Left renal pelvis (tissue), 4 donors: ENCODE measurements at regions not wholly inside any gene's neighbourhood (a gene's known extent, or its start where the extent isn't known, plus 50 kb on each side); places are given as distances from the start of the nearest gene placed in this dataset.
"Not testable (repeated sequence)": the region's sequence is repeated elsewhere in the genome, so short reads cannot be mapped to it uniquely, and the experiment has no call there.

ENCODE experiments used
- DNase-seq, 4 donors: peaks; one replicate each; pipeline ENCODE4 v3.0.0-alpha.2; 2013; ENCODE audit warnings: low read depth in 4 of 4, low spot score in 3 of 4

- no peak for DNase-seq
Measured at GRCh38 chr1:94362466-94363058, 55.6 kb upstream of the ABCD3 start.

DNA sequence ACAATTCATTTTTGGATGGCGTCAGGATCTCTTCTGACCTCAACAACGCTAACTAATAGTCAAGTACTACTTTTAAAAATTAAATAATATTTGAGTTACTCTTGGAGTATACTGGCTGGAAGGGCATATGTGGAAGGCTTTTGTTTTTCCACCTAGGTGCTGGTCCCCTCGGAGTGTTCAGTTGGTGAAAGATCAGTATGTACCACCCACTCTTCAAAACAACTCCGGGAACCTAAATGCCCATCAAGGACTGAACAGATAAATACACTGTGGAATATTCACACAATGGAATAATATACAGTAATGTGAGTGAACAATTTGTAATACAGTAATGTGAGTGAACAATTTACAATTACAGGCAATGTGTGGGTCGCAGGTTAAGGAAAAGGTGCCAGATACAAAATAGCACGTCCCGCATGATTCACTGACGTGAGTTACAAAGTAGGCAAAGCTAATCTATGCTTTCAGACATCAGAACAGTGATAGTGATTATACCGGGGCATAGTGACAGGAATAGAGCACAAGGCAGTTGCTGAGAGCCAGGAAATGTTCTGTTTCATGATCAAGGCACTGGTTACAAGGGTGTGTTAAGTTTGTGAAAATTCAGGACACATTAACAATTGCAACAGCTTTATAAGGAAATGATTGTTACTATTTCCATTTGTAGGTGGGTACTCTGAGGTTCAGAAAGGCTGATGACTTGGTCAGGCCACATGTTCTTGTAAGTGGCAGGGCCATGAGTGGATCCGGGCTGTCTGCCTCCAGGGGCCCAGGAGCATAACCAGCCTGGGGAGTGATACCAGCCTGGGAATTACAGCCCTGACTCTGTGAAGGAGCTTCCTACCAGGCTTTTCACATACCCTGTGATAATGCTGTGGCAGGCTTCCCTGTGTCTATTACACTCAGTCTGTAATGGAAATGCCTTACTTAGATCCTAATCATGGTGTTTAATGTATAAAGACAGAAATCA, 59.3 kb upstream of the ABCD3 start:
- DNase-seq = no peak

DNA sequence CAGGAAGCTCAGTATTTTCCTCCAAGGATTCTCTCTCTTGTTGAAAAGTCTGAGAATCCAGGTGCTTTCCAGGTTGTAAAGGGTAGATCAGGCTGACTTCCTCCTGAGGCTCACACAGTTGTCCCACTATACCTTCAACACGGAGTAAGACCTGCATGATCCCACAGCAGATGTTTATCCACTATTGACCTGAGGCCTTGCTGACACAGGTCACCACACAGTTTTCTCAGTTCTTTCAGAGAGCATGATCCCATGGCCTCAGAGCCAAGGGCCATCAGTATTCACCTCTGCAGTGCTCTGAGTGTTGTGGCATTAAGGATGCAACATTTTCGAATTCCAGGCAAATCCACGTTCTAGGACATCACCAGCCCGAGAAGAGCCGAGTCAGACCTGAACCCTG, 60.5 kb upstream of the ABCD3 start:
- no peak for DNase-seq

DNA sequence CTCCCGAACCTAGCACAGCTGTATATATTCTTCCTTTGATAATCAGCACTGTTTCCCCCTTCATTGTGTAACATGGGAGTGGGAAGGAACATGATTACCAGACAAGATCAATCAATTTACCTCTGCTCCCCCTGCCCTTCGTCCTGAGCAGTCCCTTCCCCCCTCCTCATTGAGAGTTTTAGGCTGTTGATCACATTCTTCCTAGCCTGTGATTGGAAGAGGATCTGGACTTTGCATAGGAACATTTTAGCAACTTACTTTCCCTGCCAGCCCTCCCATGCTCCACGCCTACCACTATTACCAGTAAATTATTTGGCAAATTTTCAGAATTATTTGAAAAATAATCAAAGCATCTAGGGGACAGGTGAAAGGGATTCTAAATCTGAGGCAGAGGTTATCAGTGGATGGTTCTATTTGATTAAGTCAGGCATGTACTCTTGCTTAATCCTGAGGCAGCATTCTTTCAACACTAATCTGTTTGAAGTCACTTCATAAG, 62.7 kb upstream of the ABCD3 start:
- no peak for DNase-seq

- DNase-seq = no peak
Measured at GRCh38 chr1:94351481-94351880, 66.7 kb upstream of the ABCD3 start.

- DNase-seq = no peak
Measured at GRCh38 chr1:94350350-94350924, 67.8 kb upstream of the ABCD3 start.

GRCh38 chr1:94349853-94350252, 68.3 kb upstream of the ABCD3 start:
- DNase-seq = no peak

DNA sequence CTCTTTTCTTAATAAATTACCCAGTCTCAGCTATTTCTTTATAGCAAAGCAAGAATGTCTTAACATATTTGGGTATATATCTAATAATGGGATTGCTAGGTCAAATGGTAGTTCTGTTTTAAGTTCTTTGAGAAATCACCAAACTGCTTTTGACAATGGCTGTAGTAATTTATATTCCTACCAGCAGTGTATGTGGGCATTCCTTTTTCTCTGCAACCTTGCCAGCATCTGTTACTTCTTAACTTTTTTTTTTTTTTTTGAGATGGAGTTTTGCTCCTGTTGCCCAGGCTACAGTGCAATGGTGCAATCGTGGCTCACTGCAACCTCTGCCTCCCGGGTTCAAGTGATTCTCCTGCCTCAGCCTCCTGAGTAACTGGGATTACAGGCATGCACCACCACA, 69.8 kb upstream of the ABCD3 start:
- not testable (repeated sequence) for DNase-seq

GRCh38 chr1:94345148-94345721, 73.0 kb upstream of the ABCD3 start:
- no peak for DNase-seq

- DNase-seq = no peak
Measured at GRCh38 chr1:94342416-94342815, 75.8 kb upstream of the ABCD3 start.

- DNase-seq = no peak
Measured at GRCh38 chr1:94339206-94339927, 78.8 kb upstream of the ABCD3 start.

- no peak for DNase-seq
Measured at GRCh38 chr1:94336991-94337390, 81.2 kb upstream of the ABCD3 start.

DNA sequence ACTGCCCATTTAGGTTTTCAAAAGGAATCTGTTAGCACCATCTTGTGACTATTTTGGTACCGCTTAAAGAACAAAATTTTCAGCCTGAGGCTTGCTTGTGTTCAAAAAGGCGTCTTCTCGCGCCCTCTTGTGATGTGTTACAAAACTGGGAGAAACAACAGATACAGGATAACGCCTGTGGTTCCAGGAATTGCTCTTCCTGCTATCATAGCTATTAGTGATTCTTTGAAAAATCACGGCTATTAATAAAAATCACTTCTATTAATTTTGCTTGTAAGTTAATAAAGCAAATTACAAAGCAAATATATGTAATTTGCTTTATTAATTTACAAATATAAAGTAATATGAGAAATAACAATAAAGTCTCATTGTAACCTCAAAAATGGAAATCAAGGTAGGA, 82.2 kb upstream of the ABCD3 start:
- DNase-seq = peak; percentile 64 to 77 (median 75)

- no peak for DNase-seq
Measured at GRCh38 chr1:94335447-94335846, 82.7 kb upstream of the ABCD3 start.

DNA sequence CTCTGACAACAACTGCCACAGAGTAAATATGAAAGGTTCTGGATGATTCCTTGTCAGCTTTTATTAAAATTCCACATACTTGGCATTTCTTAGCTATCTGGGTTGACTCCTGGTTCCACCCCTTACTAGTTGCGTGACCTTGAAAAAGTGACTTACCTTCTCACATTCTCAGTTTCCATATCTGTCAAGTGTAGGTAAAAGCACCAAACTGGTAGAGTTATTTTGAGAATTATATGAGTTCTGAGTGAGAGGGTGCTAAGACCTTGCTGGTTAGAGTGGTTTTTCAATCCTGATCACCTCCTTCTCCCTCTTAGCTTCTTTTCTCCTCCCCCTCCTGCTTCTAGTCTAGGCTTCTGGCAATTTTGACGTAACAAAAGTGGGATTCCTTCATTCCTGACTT, 83.4 kb upstream of the ABCD3 start:
- DNase-seq = no peak

DNA sequence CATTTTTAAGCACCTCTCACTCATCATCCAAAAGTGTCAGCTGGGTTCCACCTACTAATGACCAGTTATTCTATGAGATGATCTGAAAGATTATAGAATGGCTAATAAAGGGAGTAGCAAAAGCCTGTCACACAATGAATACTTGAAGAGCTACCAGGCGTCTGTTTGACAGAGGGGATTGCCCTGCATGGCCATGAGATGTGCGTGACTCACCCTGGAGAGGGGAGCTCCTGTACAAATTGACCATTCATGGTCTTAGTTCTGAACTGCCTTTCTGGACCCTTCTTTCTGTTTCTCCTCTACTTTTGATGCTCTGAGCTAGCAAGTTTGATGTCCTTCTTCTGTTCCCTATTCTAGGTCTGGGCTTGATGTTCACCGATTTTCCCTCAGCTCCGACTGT, 85.2 kb upstream of the ABCD3 start:
- DNase-seq = no peak

- no peak for DNase-seq
Measured at GRCh38 chr1:94332516-94332915, 85.7 kb upstream of the ABCD3 start.

- no peak for DNase-seq
Measured at GRCh38 chr1:94329986-94330385, 88.2 kb upstream of the ABCD3 start.

GRCh38 chr1:94329276-94329675, 88.9 kb upstream of the ABCD3 start:
- no peak for DNase-seq

DNA sequence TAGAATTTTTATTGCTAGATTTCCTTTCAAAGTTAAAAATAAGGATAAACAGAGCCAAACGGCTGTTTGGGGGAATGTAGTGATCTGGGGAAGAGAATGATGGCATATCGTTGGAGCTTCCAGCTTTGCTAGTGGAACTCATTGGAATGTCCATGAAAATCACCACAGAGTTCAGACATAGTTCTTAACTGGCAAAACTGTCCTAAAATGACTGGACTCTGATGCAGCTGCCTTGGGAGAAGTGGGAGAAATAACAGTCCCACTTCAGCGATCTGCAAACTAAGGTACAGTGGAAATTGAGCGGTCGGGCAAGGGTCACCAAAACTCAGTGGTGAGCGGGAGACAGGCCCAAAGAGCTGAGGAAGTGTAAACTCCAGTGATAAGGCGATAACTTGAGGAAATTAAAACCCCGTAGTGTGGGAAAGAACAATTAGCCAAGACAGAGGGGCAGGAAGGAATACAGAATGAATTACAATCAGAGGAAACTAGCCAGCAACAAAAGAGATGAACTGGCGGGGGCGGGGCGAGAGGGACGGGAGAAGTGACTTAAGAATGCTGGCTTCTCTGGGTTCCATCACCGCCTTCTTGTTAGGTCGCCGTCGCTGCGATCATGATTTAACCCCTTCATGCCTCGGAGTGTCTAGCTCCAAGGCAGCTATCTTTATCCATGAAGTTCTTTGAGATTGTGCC, 89.8 kb upstream of the ARHGAP29 start:
- no peak for DNase-seq
